HG03060 (cell line): ENCODE measurements at regions not wholly inside any gene's neighbourhood (a gene's known extent, or its start where the extent isn't known, plus 50 kb on each side); places are given as distances from the start of the nearest gene placed in this dataset.
"Not testable (repeated sequence)": the region's sequence is repeated elsewhere in the genome, so short reads cannot be mapped to it uniquely, and the experiment has no call there.

Experiments used
- ATAC-seq: cut with Tn5 transposase; IDR thresholded peaks from one replicate; pipeline ENCODE4 v1.9.1; 2021; ENCODE audit warnings: low read depth, moderate number of reproducible peaks; ENCODE audit not compliant: unreplicated experiment

GRCh38 chr2:175777337-175777736 lies 224.7 kb downstream of the LNPK start:
- ATAC-seq, result not testable (repeated sequence)

- no peak for ATAC-seq
These were observed 232.9 kb downstream of the LNPK start for GRCh38 chr2:175769200-175769599.

GRCh38 chr2:175766880-175767279 lies 235.2 kb downstream of the LNPK start:
- no peak for ATAC-seq

- no peak for ATAC-seq
These were observed 246.2 kb downstream of the LNPK start for GRCh38 chr2:175755656-175756386.

GRCh38 chr2:175755169-175755568 lies 246.9 kb downstream of the LNPK start:
- ATAC-seq, result no peak

GRCh38 chr2:175750195-175750594 lies 251.9 kb downstream of the LNPK start:
- no peak for ATAC-seq

- ATAC-seq, result no peak
These were observed 256.2 kb downstream of the LNPK start for GRCh38 chr2:175745911-175746310.

GRCh38 chr2:175744000-175744399 lies 258.1 kb downstream of the LNPK start:
- no peak for ATAC-seq

- ATAC-seq, result no peak
These were observed 259.1 kb downstream of the LNPK start for GRCh38 chr2:175743011-175743410.

GRCh38 chr2:175742367-175742766 lies 259.7 kb downstream of the LNPK start:
- ATAC-seq, result no peak

- ATAC-seq, result no peak
These were observed 260.9 kb downstream of the LNPK start for GRCh38 chr2:175741164-175741563.

- no peak for ATAC-seq
These were observed 264.2 kb downstream of the LNPK start for GRCh38 chr2:175737722-175738361.

- ATAC-seq, result no peak
These were observed 267.4 kb downstream of the LNPK start for GRCh38 chr2:175734686-175735085.

- no peak for ATAC-seq
These were observed 269.5 kb downstream of the LNPK start for GRCh38 chr2:175732531-175732930.

- no peak for ATAC-seq
These were observed 272.0 kb downstream of the LNPK start for GRCh38 chr2:175730050-175730449.

- ATAC-seq, result no peak
These were observed 272.9 kb downstream of the LNPK start for GRCh38 chr2:175729049-175729706.

GRCh38 chr2:175728032-175728431 lies 274.0 kb downstream of the LNPK start:
- no peak for ATAC-seq

GRCh38 chr2:175726223-175726622 lies 275.8 kb downstream of the LNPK start:
- ATAC-seq, result no peak

GRCh38 chr2:175709248-175709647 lies 292.8 kb downstream of the LNPK start:
- no peak for ATAC-seq

GRCh38 chr2:175707322-175707721 lies 294.7 kb downstream of the LNPK start:
- ATAC-seq, result no peak

- ATAC-seq, result not testable (repeated sequence)
These were observed 297.5 kb downstream of the LNPK start for GRCh38 chr2:175704568-175704967.

- no peak for ATAC-seq
These were observed 304.0 kb downstream of the LNPK start for GRCh38 chr2:175698061-175698460.
